GM12878 (cell line): ENCODE measurements at regions not wholly inside any gene's neighbourhood (a gene's known extent, or its start where the extent isn't known, plus 50 kb on each side); places are given as distances from the start of the nearest gene placed in this dataset.

Experiments used
- ATAC-seq: fragments of 200-7000 bp; cut with Tn5 transposase; 3 replicates; pipeline ENCODE4 v1.9.1; 2020; ENCODE audit warnings: mild to moderate bottlenecking, moderate library complexity
- BruUV-seq: library from RNA; stranded (reverse); fragments of 400-500 nt; replicated peaks from 2 replicates; lab custom pipeline; 2021; lab: Mats Ljungman, UMichigan
- CTCF ChIA-PET: fragments of 300-600 bp; sonication (Branson Sonifier 250); formaldehyde crosslinking; extraction: SDS; loops from one replicate; lab custom pipeline; 2021; ENCODE audit warnings: inconsistent platforms; lab: Yijun Ruan, JAX
- POLR2A ChIA-PET: fragments of 350-600 bp; formaldehyde crosslinking; extraction: SDS; loops from one replicate; lab custom pipeline; 2021; ENCODE audit warnings: inconsistent platforms; lab: Charles Lee
- RAD21 ChIA-PET: fragments of 300-600 bp; sonication (Branson Sonifier 250); formaldehyde crosslinking; loops from one replicate; lab custom pipeline; 2023; ENCODE audit warnings: antibody characterized with exemption; ENCODE audit not compliant: unreplicated experiment; lab: Charles Lee
- SMC1A ChIA-PET: fragments of 300-600 bp; sonication (Branson Sonifier 250); formaldehyde crosslinking; loops from one replicate; lab custom pipeline; 2023; ENCODE audit not compliant: unreplicated experiment, uncharacterized antibody; lab: Charles Lee
- DNase-seq: peaks from one replicate; pipeline ENCODE4 v3.0.0-alpha.2; 2011; ENCODE audit warnings: low read depth, low spot score
- FAIRE-seq: peaks from 3 replicates; lab custom pipeline; 2011; peaks lifted over from hg19 to GRCh38; lab: Jason Lieb, UNC
- H2AFZ ChIP-seq: 2 replicates; pipeline ENCODE4 v1.6.0; 2011; ENCODE audit warnings: low read depth, low read length, control low read depth; ENCODE audit not compliant: control insufficient read depth
- H3K27ac ChIP-seq: 2 replicates; pipeline ENCODE4 v1.5.1; 2011; ENCODE audit warnings: control low read depth; ENCODE audit not compliant: control insufficient read depth, insufficient read depth
- H3K27me3 ChIP-seq, 2 experiments: replicated peaks in 1 of 2; 2 replicates each; pipeline versions ENCODE4 v1.6.0 to v1.6.1; 2011; ENCODE audit warnings: low read length in 1 of 2; ENCODE audit not compliant: control insufficient read depth in 2 of 2, insufficient read depth in 2 of 2
- H3K36me3 ChIP-seq, 2 experiments: 2 replicates each; pipeline ENCODE4 v1.5.1; 2011; ENCODE audit warnings: low read length in 1 of 2; ENCODE audit not compliant: control insufficient read depth in 2 of 2, insufficient read depth in 2 of 2
- H3K4me1 ChIP-seq: 2 replicates; pipeline ENCODE4 v1.6.1; 2011; ENCODE audit warnings: mild to moderate bottlenecking, low read length, moderate library complexity, mixed read lengths; ENCODE audit not compliant: control insufficient read depth, insufficient read depth
- H3K4me2 ChIP-seq: 2 replicates; pipeline ENCODE4 v1.6.0; 2011; ENCODE audit warnings: control low read depth; ENCODE audit not compliant: control insufficient read depth, insufficient read depth
- H3K4me3 ChIP-seq: fragments of 200-600 bp; sonication (generic); 2 replicates; pipeline ENCODE4 v1.5.1; 2016
- H3K79me2 ChIP-seq: 2 replicates; pipeline ENCODE4 v1.6.0; 2011; ENCODE audit warnings: low read length; ENCODE audit not compliant: control insufficient read depth, insufficient read depth
- H3K9ac ChIP-seq: 2 replicates; pipeline ENCODE4 v1.8.0; 2011; ENCODE audit warnings: low read length, control low read depth, mixed read lengths; ENCODE audit not compliant: control insufficient read depth, insufficient read depth
- H3K9me3 ChIP-seq: replicated peaks from 3 replicates; pipeline ENCODE4 v1.5.1; 2011; ENCODE audit warnings: mild to moderate bottlenecking, low read length; ENCODE audit not compliant: control insufficient read depth, insufficient read depth
- H4K20me1 ChIP-seq: 2 replicates; pipeline ENCODE4 v1.6.0; 2011; ENCODE audit not compliant: control insufficient read depth, insufficient read depth
- CBFB ChIP-seq: IDR thresholded peaks from 2 replicates; pipeline ENCODE4 v1.6.1; 2016; ENCODE audit warnings: antibody characterized with exemption, low read depth
- CBX5 ChIP-seq: sonication (generic); IDR thresholded peaks from 2 replicates; pipeline ENCODE4 v1.6.1; 2016; ENCODE audit warnings: low read depth, moderate library complexity, mild to moderate bottlenecking, inconsistent platforms
- DPF2 ChIP-seq: fragments of 450-650 bp; IDR thresholded peaks from 2 replicates; pipeline ENCODE4 v1.6.1; 2017; ENCODE audit warnings: mild to moderate bottlenecking
- ELK1 ChIP-seq: IDR thresholded peaks from 2 replicates; pipeline ENCODE4 v1.6.1; 2012; ENCODE audit warnings: low read depth, low read length, improper control_type of control experiment
- ETV6 ChIP-seq, 2 experiments: fragments of 450-650 bp in 1 of 2; IDR thresholded peaks in 1 of 2; conservative IDR thresholded peaks in 1 of 2; 2 replicates each; pipeline ENCODE4 v1.6.1; 2014; ENCODE audit warnings: antibody characterized with exemption in 1 of 2, borderline replicate concordance in 1 of 2, low read depth in 1 of 2, mild to moderate bottlenecking in 1 of 2, moderate library complexity in 1 of 2
- IKZF2 ChIP-seq, 2 experiments: fragments of 450-650 bp; IDR thresholded peaks; 2 replicates each; pipeline ENCODE4 v1.6.1; 2017; ENCODE audit warnings: mild to moderate bottlenecking in 2 of 2, moderate library complexity in 2 of 2
- KDM1A ChIP-seq: fragments of 200-600 bp; sonication (generic); IDR thresholded peaks from 2 replicates; pipeline ENCODE4 v1.6.1; 2016; ENCODE audit warnings: borderline replicate concordance
- MYC ChIP-seq: IDR thresholded peaks from 2 replicates; pipeline ENCODE4 v1.6.1; 2011; ENCODE audit warnings: mild to moderate bottlenecking, low read length, moderate library complexity, inconsistent platforms; ENCODE audit not compliant: insufficient read depth, insufficient replicate concordance, insufficient read length, severe bottlenecking
- PML ChIP-seq: IDR thresholded peaks from 2 replicates; pipeline ENCODE4 v1.6.1; 2012; ENCODE audit warnings: low read length, inconsistent platforms
- SUPT20H ChIP-seq: IDR thresholded peaks from 2 replicates; pipeline ENCODE4 v1.6.1; 2011; ENCODE audit warnings: low read depth, mild to moderate bottlenecking, low read length, moderate library complexity, borderline replicate concordance; ENCODE audit not compliant: control insufficient read depth
- USF1 ChIP-seq: IDR thresholded peaks from 2 replicates; pipeline ENCODE4 v1.6.1; 2011; ENCODE audit warnings: borderline replicate concordance, low read depth, mild to moderate bottlenecking, moderate library complexity, mixed read lengths, low read length; ENCODE audit not compliant: insufficient read depth; ENCODE audit errors: extremely low read length
- YY1 ChIP-seq: IDR thresholded peaks from 2 replicates; pipeline ENCODE4 v1.6.1; 2011; ENCODE audit warnings: low read depth, mild to moderate bottlenecking, low read length
- WGBS: methylation state at CpG from one replicate; pipeline ENCODE4 v1.1.6; 2016; ENCODE audit warnings: low lambda C conversion rate; ENCODE audit not compliant: insufficient replicate concordance, insufficient coverage; ENCODE audit errors: missing lambda C conversion rate; 5-methylcytosine and 5-hydroxymethylcytosine counted together
- in situ Hi-C: fragments of 300-500 bp; cut with MboI; formaldehyde crosslinking; loops from 9 replicates; pipeline ENCODE4 v1.14.3; 2018; ENCODE audit warnings: mixed read lengths
- intact Hi-C: fragments of 100-400 bp; cut with micrococcal nuclease; formaldehyde crosslinking; loops from one replicate; pipeline ENCODE4 v1.14.2; 2022; ENCODE audit not compliant: unreplicated experiment

- no peak for TF ChIP-seq ELK1
Measured at GRCh38 chr7:131948434-131949053, 392.1 kb upstream of the PODXL start (continued).

- ATAC-seq, result no peak
- Histone ChIP-seq H3K9ac (no peak overlapping the region), H3K27me3 (peaks cover 1 to 3% of the 10 kb centered on the region in 2 experiments; a peak in 1 of 4 replicates), H3K27ac (no peak overlapping the region), H3K79me2 (no peaks in the 10 kb centered on the region), H3K4me3 (no peak overlapping the region), H3K4me2 (no peak overlapping the region), H3K4me1 (no peaks in the 10 kb centered on the region; the same call in 1 of the 2 replicates), H3K36me3 (no peaks in the 10 kb centered on the region), H3K9me3 (no peaks in the 10 kb centered on the region), H2AFZ (no peak overlapping the region), H4K20me1 (no peaks in the 10 kb centered on the region)
- WGBS, result 6% methylated on average over 1 of the region's 1 CpG
- TF ChIP-seq DPF2 (no peak), ETV6 (conservative IDR thresholded peaks at IDR 0.05 in 1 of 2, IDR thresholded peaks at IDR 0.05 in 1 of 2; ENCODE audit: borderline replicate concordance in 1 of 2, low read depth in 1 of 2) (no peak), ELK1 (no peak), IKZF2 (IDR thresholded peaks at IDR 0.05) (no peak), PML (no peak), USF1 (no peak), YY1 (no peak), CBX5 (no peak), MYC (no peak), SUPT20H (no peak), KDM1A (no peak), CBFB (no peak)
- CTCF ChIA-PET, result interaction anchor here (1.0 to 1.2 kb wide), 2 partner anchors 100 to 633 kb away, joined by 3 to 4 read pairs; no protein-coding TSS in a partner anchor
- no peak for DNase-seq
- RAD21 ChIA-PET, result no interaction called here
- POLR2A ChIA-PET, result no interaction called here
- FAIRE-seq, result no peak
- intact Hi-C loops (loop anchor here (10.0 kb wide), 1 partner anchor 637 kb away; no protein-coding TSS in a partner anchor), in situ Hi-C loops (no loop called here)
- SMC1A ChIA-PET, result no interaction called here
- BruUV-seq, result no TSS peak
Measured at GRCh38 chr7:131947661-131948060, 391.2 kb upstream of the PODXL start.
